ENCODE measurements at regions not wholly inside any gene's neighbourhood (a gene's known extent, or its start where the extent isn't known, plus 50 kb on each side); places are given as distances from the start of the nearest gene placed in this dataset.

DNA sequence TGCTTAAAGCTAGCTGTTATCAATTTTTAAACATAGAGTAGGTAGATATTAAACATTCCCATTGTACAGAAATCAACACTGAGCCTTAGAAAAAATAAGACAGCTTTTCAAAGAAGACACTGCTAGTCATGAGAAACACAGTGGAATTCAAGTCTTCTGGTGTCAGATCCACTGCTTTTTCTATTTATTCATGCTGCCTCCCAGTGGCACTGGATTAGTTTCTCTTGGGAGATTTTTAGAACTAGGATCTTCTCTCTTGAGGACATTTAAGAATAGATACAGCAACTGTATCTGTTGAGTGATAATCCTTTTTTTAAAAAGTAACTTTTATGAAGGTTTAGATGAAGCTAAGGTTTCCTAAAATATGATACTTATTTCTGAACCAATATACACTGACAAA is 1635.4 kb upstream of the C9orf72 start:
- Histone ChIP-seq H3K9me2 (ENCODE audit: low read depth, low read length) (no peaks in the 10 kb centered on the region), H3K4me3 (ENCODE audit: low read depth, low read length, poor library complexity, severe bottlenecking) (no peak overlapping the region), H3F3A (ENCODE audit: insufficient read depth, low read length) (no peaks in the 10 kb centered on the region), H4K20me1 (ENCODE audit: insufficient read depth, low read length) (no peaks in the 10 kb centered on the region), H3K36me3 (ENCODE audit: insufficient read depth, low read length) (no peaks in the 10 kb centered on the region), H3K4me1 (ENCODE audit: insufficient read depth, low read length, severe bottlenecking) (no peaks in the 10 kb centered on the region), H2AFZ (ENCODE audit: low read length) (no peak overlapping the region), H3K79me2 (ENCODE audit: insufficient read depth, low read length) (no peaks in the 10 kb centered on the region), H3K4me2 (ENCODE audit: low read length) (no peak overlapping the region), H3K9me3 (ENCODE audit: low read length) (no peaks in the 10 kb centered on the region; the same call in 1 of the 2 replicates), H3K27ac (ENCODE audit: low read depth, low read length, poor library complexity, severe bottlenecking) (no peak overlapping the region), H3K27me3 (ENCODE audit: insufficient read depth, low read length) (no peaks in the 10 kb centered on the region), H3K9ac (ENCODE audit: low read length) (no peak overlapping the region)
- no peak for TF ChIP-seq CTCF (IDR thresholded peaks at IDR 0.05; ENCODE audit: low read length)
- no peak for TF ChIP-seq EZH2 (IDR thresholded peaks at IDR 0.05; ENCODE audit: borderline replicate concordance, low read length)

GRCh38 chr9:29209748-29210291 is 1636.5 kb upstream of the C9orf72 start:
- Histone ChIP-seq H3K79me2 (ENCODE audit: insufficient read depth, low read length) (no peaks in the 10 kb centered on the region), H3K4me1 (ENCODE audit: insufficient read depth, low read length, severe bottlenecking) (no peaks in the 10 kb centered on the region), H3K4me3 (ENCODE audit: low read depth, low read length, poor library complexity, severe bottlenecking) (no peak overlapping the region), H4K20me1 (ENCODE audit: insufficient read depth, low read length) (no peaks in the 10 kb centered on the region), H3F3A (ENCODE audit: insufficient read depth, low read length) (no peaks in the 10 kb centered on the region), H3K9me2 (ENCODE audit: low read depth, low read length) (no peaks in the 10 kb centered on the region), H3K9ac (ENCODE audit: low read length) (no peak overlapping the region), H3K36me3 (ENCODE audit: insufficient read depth, low read length) (no peaks in the 10 kb centered on the region), H2AFZ (ENCODE audit: low read length) (no peak overlapping the region), H3K27me3 (ENCODE audit: insufficient read depth, low read length) (no peaks in the 10 kb centered on the region), H3K4me2 (ENCODE audit: low read length) (no peak overlapping the region), H3K9me3 (ENCODE audit: low read length) (peaks cover 2% of the 10 kb centered on the region; the same call in 1 of the 2 replicates), H3K27ac (ENCODE audit: low read depth, low read length, poor library complexity, severe bottlenecking) (no peak overlapping the region)
- TF ChIP-seq EZH2 (IDR thresholded peaks at IDR 0.05; ENCODE audit: borderline replicate concordance, low read length) (no peak), CTCF (IDR thresholded peaks at IDR 0.05; ENCODE audit: low read length) (no peak)

- no peaks in the 10 kb centered on the region for H4K20me1 ChIP-seq (ENCODE audit: insufficient read depth, low read length)
- peaks cover 2% of the 10 kb centered on the region; the same call in 1 of the 2 replicates for H3K9me3 ChIP-seq (ENCODE audit: low read length)
- no peaks in the 10 kb centered on the region for H3F3A ChIP-seq (ENCODE audit: insufficient read depth, low read length)
- H3K27me3 ChIP-seq (ENCODE audit: insufficient read depth, low read length): no peaks in the 10 kb centered on the region
- H2AFZ ChIP-seq (ENCODE audit: low read length): no peak overlapping the region
- H3K4me2 ChIP-seq (ENCODE audit: low read length): no peak overlapping the region
- no peaks in the 10 kb centered on the region for H3K4me1 ChIP-seq (ENCODE audit: insufficient read depth, low read length, severe bottlenecking)
- H3K9ac ChIP-seq (ENCODE audit: low read length): no peak overlapping the region
- TF ChIP-seq EZH2 (IDR thresholded peaks at IDR 0.05; ENCODE audit: borderline replicate concordance, low read length) (no peak), CTCF (IDR thresholded peaks at IDR 0.05; ENCODE audit: low read length) (no peak)
- no peaks in the 10 kb centered on the region for H3K9me2 ChIP-seq (ENCODE audit: low read depth, low read length)
- no peak overlapping the region for H3K27ac ChIP-seq (ENCODE audit: low read depth, low read length, poor library complexity, severe bottlenecking)
- H3K36me3 ChIP-seq (ENCODE audit: insufficient read depth, low read length): no peaks in the 10 kb centered on the region
- no peaks in the 10 kb centered on the region for H3K79me2 ChIP-seq (ENCODE audit: insufficient read depth, low read length)
- no peak overlapping the region for H3K4me3 ChIP-seq (ENCODE audit: low read depth, low read length, poor library complexity, severe bottlenecking)
Measured at GRCh38 chr9:29211003-29211579, 1637.8 kb upstream of the C9orf72 start.
